ENCODE measurements at regions not wholly inside any gene's neighbourhood (a gene's known extent, or its start where the extent isn't known, plus 50 kb on each side); places are given as distances from the start of the nearest gene placed in this dataset.

GRCh38 chr20:16861708-16862107 is 113.5 kb downstream of the OTOR start:
- no peak for TF ChIP-seq SIN3A (IDR thresholded peaks at IDR 0.05; ENCODE audit: borderline replicate concordance, insufficient read depth, low read length)
- TF ChIP-seq REST (IDR thresholded peaks at IDR 0.05; ENCODE audit: insufficient read depth in 1 of 2, low read depth in 2 of 2, low read length in 2 of 2), result no peak
- TF ChIP-seq FOXP2 (optimal IDR thresholded peaks at IDR 0.05; ENCODE audit: borderline replicate concordance, extremely low read depth, extremely low read length, insufficient read depth), result no peak
- no peak for TF ChIP-seq POLR2AphosphoS5 (IDR thresholded peaks at IDR 0.05; ENCODE audit: low read depth, low read length)
- TF ChIP-seq TAF1 (IDR thresholded peaks at IDR 0.05; ENCODE audit: borderline replicate concordance, insufficient read depth, low read length), result no peak

- TF ChIP-seq SIN3A (IDR thresholded peaks at IDR 0.05; ENCODE audit: borderline replicate concordance, insufficient read depth, low read length), result no peak
Measured at GRCh38 chr20:16863303-16863702, 115.1 kb downstream of the OTOR start.

GRCh38 chr20:16864069-16864468 is 115.9 kb downstream of the OTOR start:
- TF ChIP-seq SIN3A (IDR thresholded peaks at IDR 0.05; ENCODE audit: borderline replicate concordance, insufficient read depth, low read length) (no peak), REST (IDR thresholded peaks at IDR 0.05; ENCODE audit: insufficient read depth in 1 of 2, low read depth in 2 of 2, low read length in 2 of 2) (no peak), FOXP2 (optimal IDR thresholded peaks at IDR 0.05; ENCODE audit: borderline replicate concordance, extremely low read depth, extremely low read length, insufficient read depth) (no peak), POLR2AphosphoS5 (IDR thresholded peaks at IDR 0.05; ENCODE audit: low read depth, low read length) (no peak), TAF1 (IDR thresholded peaks at IDR 0.05; ENCODE audit: borderline replicate concordance, insufficient read depth, low read length) (no peak)

GRCh38 chr20:16864963-16865362 is 116.8 kb downstream of the OTOR start:
- TF ChIP-seq SIN3A (IDR thresholded peaks at IDR 0.05; ENCODE audit: borderline replicate concordance, insufficient read depth, low read length), result no peak
- TF ChIP-seq TAF1 (IDR thresholded peaks at IDR 0.05; ENCODE audit: borderline replicate concordance, insufficient read depth, low read length), result no peak

- no peak for TF ChIP-seq FOXP2 (optimal IDR thresholded peaks at IDR 0.05; ENCODE audit: borderline replicate concordance, extremely low read depth, extremely low read length, insufficient read depth)
Measured at GRCh38 chr20:16865406-16865805, 117.2 kb downstream of the OTOR start.

- TF ChIP-seq FOXP2 (optimal IDR thresholded peaks at IDR 0.05; ENCODE audit: borderline replicate concordance, extremely low read depth, extremely low read length, insufficient read depth) (no peak), TAF1 (IDR thresholded peaks at IDR 0.05; ENCODE audit: borderline replicate concordance, insufficient read depth, low read length) (no peak), SIN3A (IDR thresholded peaks at IDR 0.05; ENCODE audit: borderline replicate concordance, insufficient read depth, low read length) (no peak), POLR2AphosphoS5 (IDR thresholded peaks at IDR 0.05; ENCODE audit: low read depth, low read length) (no peak), REST (IDR thresholded peaks at IDR 0.05; ENCODE audit: insufficient read depth in 1 of 2, low read depth in 2 of 2, low read length in 2 of 2) (no peak)
Measured at GRCh38 chr20:16877053-16877554, 128.9 kb downstream of the OTOR start.

- TF ChIP-seq SIN3A (IDR thresholded peaks at IDR 0.05; ENCODE audit: borderline replicate concordance, insufficient read depth, low read length), result no peak
- no peak for TF ChIP-seq POLR2AphosphoS5 (IDR thresholded peaks at IDR 0.05; ENCODE audit: low read depth, low read length)
- no peak for TF ChIP-seq REST (IDR thresholded peaks at IDR 0.05; ENCODE audit: insufficient read depth in 1 of 2, low read depth in 2 of 2, low read length in 2 of 2)
- no peak for TF ChIP-seq FOXP2 (optimal IDR thresholded peaks at IDR 0.05; ENCODE audit: borderline replicate concordance, extremely low read depth, extremely low read length, insufficient read depth)
- TF ChIP-seq TAF1 (IDR thresholded peaks at IDR 0.05; ENCODE audit: borderline replicate concordance, insufficient read depth, low read length), result no peak
Measured at GRCh38 chr20:16885746-16886145, 137.6 kb downstream of the OTOR start.

All from PFSK-1 (cell line).